MV-4-11 (cell line): ENCODE measurements at regions not wholly inside any gene's neighbourhood (a gene's known extent, or its start where the extent isn't known, plus 50 kb on each side); places are given as distances from the start of the nearest gene placed in this dataset.

Source experiments
- DNase-seq: peaks from one replicate; lab custom pipeline; 2025; lab: John Stamatoyannopoulos, UW

GRCh38 chr4:41859087-41859486 is 76.1 kb upstream of the TMEM33 start:
- no peak for DNase-seq

GRCh38 chr4:41857226-41857641 is 78.0 kb upstream of the TMEM33 start:
- no peak for DNase-seq

- no peak for DNase-seq
These were observed 78.4 kb upstream of the TMEM33 start for GRCh38 chr4:41856797-41857196.

- no peak for DNase-seq
These were observed 81.3 kb upstream of the TMEM33 start for GRCh38 chr4:41853973-41854372.

GRCh38 chr4:41852229-41852628 is 83.0 kb upstream of the TMEM33 start:
- no peak for DNase-seq

- DNase-seq = no peak
These were observed 83.6 kb upstream of the TMEM33 start for GRCh38 chr4:41851621-41852020.

- DNase-seq = no peak
These were observed 90.9 kb upstream of the TMEM33 start for GRCh38 chr4:41844327-41844726.

GRCh38 chr4:41839916-41840854 is 91.7 kb upstream of the PHOX2B start:
- DNase-seq = no peak

- DNase-seq = no peak
These were observed 90.1 kb upstream of the PHOX2B start for GRCh38 chr4:41838590-41838989.

GRCh38 chr4:41835321-41835995 is 86.9 kb upstream of the PHOX2B start:
- DNase-seq = no peak

GRCh38 chr4:41832961-41833360 is 84.4 kb upstream of the PHOX2B start:
- DNase-seq = peak; percentile 25

GRCh38 chr4:41822325-41822724 is 73.8 kb upstream of the PHOX2B start:
- DNase-seq = no peak

- no peak for DNase-seq
These were observed 71.9 kb upstream of the PHOX2B start for GRCh38 chr4:41820473-41820872.

GRCh38 chr4:41819621-41820020 is 71.1 kb upstream of the PHOX2B start:
- no peak for DNase-seq

- DNase-seq = no peak
These were observed 66.9 kb upstream of the PHOX2B start for GRCh38 chr4:41815473-41815872.

- DNase-seq = no peak
These were observed 66.0 kb upstream of the PHOX2B start for GRCh38 chr4:41814565-41814964.

GRCh38 chr4:41806807-41807206 is 58.3 kb upstream of the PHOX2B start:
- DNase-seq = no peak

GRCh38 chr4:41802590-41802989 is 54.1 kb upstream of the PHOX2B start:
- no peak for DNase-seq

GRCh38 chr4:41799126-41799525 is 50.6 kb upstream of the PHOX2B start:
- no peak for DNase-seq
